ENCODE measurements at regions not wholly inside any gene's neighbourhood (a gene's known extent, or its start where the extent isn't known, plus 50 kb on each side); places are given as distances from the start of the nearest gene placed in this dataset.

DNA sequence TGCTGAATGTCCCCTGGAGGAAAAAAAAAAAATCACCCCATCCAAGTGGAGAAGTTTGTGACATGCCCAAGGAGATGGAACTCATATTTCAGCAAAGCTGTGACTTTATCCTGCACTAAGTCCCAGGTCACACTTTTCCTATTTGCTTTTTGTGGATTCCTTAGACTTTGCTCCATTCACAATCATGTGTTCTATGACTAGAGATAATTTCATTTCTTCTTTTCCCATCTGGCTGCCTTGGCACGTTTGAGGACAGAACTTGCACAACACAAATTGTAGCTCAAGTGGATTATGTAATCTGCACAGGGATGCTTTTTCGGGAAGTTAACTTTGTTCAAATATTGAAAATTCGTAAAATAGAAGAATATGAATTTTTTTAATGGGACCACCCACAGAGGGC, 100.7 kb upstream of the PTPN1 start:
- peaks cover 6% of the 10 kb centered on the region; the same call in 1 of the 2 replicates for H3K27me3 ChIP-seq (ENCODE audit: insufficient read depth, low read length)
- H3K4me1 ChIP-seq (ENCODE audit: insufficient read depth, low read length, severe bottlenecking): no peaks in the 10 kb centered on the region
- no peak overlapping the region for H2AFZ ChIP-seq (ENCODE audit: low read length)
- no peak overlapping the region for H3K4me3 ChIP-seq (ENCODE audit: low read depth, low read length, poor library complexity, severe bottlenecking)
- no peaks in the 10 kb centered on the region for H3K36me3 ChIP-seq (ENCODE audit: insufficient read depth, low read length)
- TF ChIP-seq, protein P1, sequence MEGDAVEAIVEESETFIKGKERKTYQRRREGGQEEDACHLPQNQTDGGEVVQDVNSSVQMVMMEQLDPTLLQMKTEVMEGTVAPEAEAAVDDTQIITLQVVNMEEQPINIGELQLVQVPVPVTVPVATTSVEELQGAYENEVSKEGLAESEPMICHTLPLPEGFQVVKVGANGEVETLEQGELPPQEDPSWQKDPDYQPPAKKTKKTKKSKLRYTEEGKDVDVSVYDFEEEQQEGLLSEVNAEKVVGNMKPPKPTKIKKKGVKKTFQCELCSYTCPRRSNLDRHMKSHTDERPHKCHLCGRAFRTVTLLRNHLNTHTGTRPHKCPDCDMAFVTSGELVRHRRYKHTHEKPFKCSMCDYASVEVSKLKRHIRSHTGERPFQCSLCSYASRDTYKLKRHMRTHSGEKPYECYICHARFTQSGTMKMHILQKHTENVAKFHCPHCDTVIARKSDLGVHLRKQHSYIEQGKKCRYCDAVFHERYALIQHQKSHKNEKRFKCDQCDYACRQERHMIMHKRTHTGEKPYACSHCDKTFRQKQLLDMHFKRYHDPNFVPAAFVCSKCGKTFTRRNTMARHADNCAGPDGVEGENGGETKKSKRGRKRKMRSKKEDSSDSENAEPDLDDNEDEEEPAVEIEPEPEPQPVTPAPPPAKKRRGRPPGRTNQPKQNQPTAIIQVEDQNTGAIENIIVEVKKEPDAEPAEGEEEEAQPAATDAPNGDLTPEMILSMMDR (IDR thresholded peaks at IDR 0.05; ENCODE audit: low read length): no peak
- TF ChIP-seq EZH2 (IDR thresholded peaks at IDR 0.05; ENCODE audit: borderline replicate concordance, low read length): no peak
- H3K9ac ChIP-seq (ENCODE audit: low read length): no peak overlapping the region
- H3K4me2 ChIP-seq (ENCODE audit: low read length): no peak overlapping the region
- no peaks in the 10 kb centered on the region for H3K79me2 ChIP-seq (ENCODE audit: insufficient read depth, low read length)
- H3K9me3 ChIP-seq (ENCODE audit: low read length): no peaks in the 10 kb centered on the region
- H3F3A ChIP-seq (ENCODE audit: insufficient read depth, low read length): no peaks in the 10 kb centered on the region
- H4K20me1 ChIP-seq (ENCODE audit: insufficient read depth, low read length): no peaks in the 10 kb centered on the region
- H3K9me2 ChIP-seq (ENCODE audit: low read depth, low read length): no peaks in the 10 kb centered on the region
- H3K27ac ChIP-seq (ENCODE audit: low read depth, low read length, poor library complexity, severe bottlenecking): no peak overlapping the region

DNA sequence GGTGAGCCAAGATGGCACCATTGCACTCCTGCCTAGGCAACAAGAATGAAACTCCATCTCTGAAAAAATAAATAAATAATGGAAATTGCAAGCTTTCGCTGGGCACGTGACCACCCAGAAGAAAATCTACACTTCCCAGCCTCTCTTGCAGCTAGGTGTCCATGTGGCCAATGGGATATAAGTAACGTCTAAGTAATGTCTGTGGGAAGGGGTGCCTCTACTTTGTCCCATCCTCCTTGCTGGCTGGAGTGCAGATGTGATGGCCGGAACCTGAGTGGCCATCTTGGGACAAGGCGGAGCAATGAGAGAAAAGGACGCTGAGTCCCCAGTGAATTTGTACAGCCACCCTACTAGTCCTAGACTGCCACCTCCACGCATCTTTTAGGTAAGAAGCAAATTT, 99.8 kb upstream of the PTPN1 start:
- Histone ChIP-seq H4K20me1 (ENCODE audit: insufficient read depth, low read length) (no peaks in the 10 kb centered on the region), H3K27me3 (ENCODE audit: insufficient read depth, low read length) (peaks cover 6% of the 10 kb centered on the region; the same call in 1 of the 2 replicates), H2AFZ (ENCODE audit: low read length) (no peak overlapping the region), H3K4me1 (ENCODE audit: insufficient read depth, low read length, severe bottlenecking) (no peaks in the 10 kb centered on the region), H3K27ac (ENCODE audit: low read depth, low read length, poor library complexity, severe bottlenecking) (no peak overlapping the region), H3K9ac (ENCODE audit: low read length) (no peak overlapping the region), H3K4me3 (ENCODE audit: low read depth, low read length, poor library complexity, severe bottlenecking) (no peak overlapping the region), H3F3A (ENCODE audit: insufficient read depth, low read length) (no peaks in the 10 kb centered on the region), H3K79me2 (ENCODE audit: insufficient read depth, low read length) (no peaks in the 10 kb centered on the region), H3K9me3 (ENCODE audit: low read length) (no peaks in the 10 kb centered on the region), H3K36me3 (ENCODE audit: insufficient read depth, low read length) (no peaks in the 10 kb centered on the region), H3K9me2 (ENCODE audit: low read depth, low read length) (no peaks in the 10 kb centered on the region), H3K4me2 (ENCODE audit: low read length) (no peak overlapping the region)
- no peak for TF ChIP-seq EZH2 (IDR thresholded peaks at IDR 0.05; ENCODE audit: borderline replicate concordance, low read length)
- TF ChIP-seq, protein P1 (IDR thresholded peaks at IDR 0.05; ENCODE audit: low read length): no peak

DNA sequence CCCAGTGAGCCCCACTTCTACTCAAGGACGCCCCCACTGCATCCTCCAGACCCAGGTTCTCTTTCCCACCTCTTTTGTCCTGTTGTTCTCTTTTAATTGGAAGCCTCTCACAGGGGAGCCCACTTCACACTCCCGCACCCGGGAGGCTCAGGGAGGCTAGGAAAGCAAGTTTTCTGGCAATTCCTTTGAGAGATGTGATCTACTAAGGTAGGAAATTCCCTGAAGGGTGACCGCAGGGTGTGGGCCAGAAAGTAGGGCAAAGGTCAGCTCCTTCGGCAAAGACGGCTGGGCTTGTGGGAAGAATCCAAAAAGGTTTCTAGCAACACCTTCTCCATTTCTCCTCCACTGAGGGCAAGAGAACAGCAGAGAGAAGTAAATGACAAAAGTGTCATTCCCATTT, 98.1 kb upstream of the PTPN1 start:
- no peaks in the 10 kb centered on the region for H3K36me3 ChIP-seq (ENCODE audit: insufficient read depth, low read length)
- no peak overlapping the region for H3K9ac ChIP-seq (ENCODE audit: low read length)
- no peaks in the 10 kb centered on the region for H3K9me2 ChIP-seq (ENCODE audit: low read depth, low read length)
- H3K79me2 ChIP-seq (ENCODE audit: insufficient read depth, low read length): no peaks in the 10 kb centered on the region
- peaks cover 10% of the 10 kb centered on the region; the same call in 1 of the 2 replicates for H3K27me3 ChIP-seq (ENCODE audit: insufficient read depth, low read length)
- no peak for TF ChIP-seq EZH2 (IDR thresholded peaks at IDR 0.05; ENCODE audit: borderline replicate concordance, low read length)
- TF ChIP-seq, protein P1 (IDR thresholded peaks at IDR 0.05; ENCODE audit: low read length): no peak
- no peaks in the 10 kb centered on the region for H4K20me1 ChIP-seq (ENCODE audit: insufficient read depth, low read length)
- H3F3A ChIP-seq (ENCODE audit: insufficient read depth, low read length): no peaks in the 10 kb centered on the region
- no peak overlapping the region for H3K27ac ChIP-seq (ENCODE audit: low read depth, low read length, poor library complexity, severe bottlenecking)
- H3K4me1 ChIP-seq (ENCODE audit: insufficient read depth, low read length, severe bottlenecking): no peaks in the 10 kb centered on the region
- H2AFZ ChIP-seq (ENCODE audit: low read length): no peak overlapping the region
- no peak overlapping the region for H3K4me3 ChIP-seq (ENCODE audit: low read depth, low read length, poor library complexity, severe bottlenecking)
- H3K9me3 ChIP-seq (ENCODE audit: low read length): no peaks in the 10 kb centered on the region
- H3K4me2 ChIP-seq (ENCODE audit: low read length): no peak overlapping the region
